ENCODE measurements at regions not wholly inside any gene's neighbourhood (a gene's known extent, or its start where the extent isn't known, plus 50 kb on each side); places are given as distances from the start of the nearest gene placed in this dataset.

- DNase-seq (ENCODE audit: low spot score): no peak
Measured at GRCh38 chr3:30069056-30069455, 537.3 kb upstream of the TGFBR2 start.

- no peak for DNase-seq (ENCODE audit: low spot score)
Measured at GRCh38 chr3:30073040-30073439, 533.4 kb upstream of the TGFBR2 start.

GRCh38 chr3:30073622-30074021 is 532.8 kb upstream of the TGFBR2 start:
- no peak for DNase-seq (ENCODE audit: low spot score)

- no peak for DNase-seq (ENCODE audit: low spot score)
Measured at GRCh38 chr3:30075514-30075913, 530.9 kb upstream of the TGFBR2 start.

- DNase-seq (ENCODE audit: low spot score): no peak
Measured at GRCh38 chr3:30076899-30077298, 529.5 kb upstream of the TGFBR2 start.

GRCh38 chr3:30077746-30078145 is 528.7 kb upstream of the TGFBR2 start:
- no peak for DNase-seq (ENCODE audit: low spot score)

- no peak for DNase-seq (ENCODE audit: low spot score)
Measured at GRCh38 chr3:30078736-30079135, 527.7 kb upstream of the TGFBR2 start.

- no peak for DNase-seq (ENCODE audit: low spot score)
Measured at GRCh38 chr3:30081904-30082303, 524.5 kb upstream of the TGFBR2 start.

GRCh38 chr3:30082652-30083051 is 523.7 kb upstream of the TGFBR2 start:
- no peak for DNase-seq (ENCODE audit: low spot score)

- no peak for DNase-seq (ENCODE audit: low spot score)
Measured at GRCh38 chr3:30083315-30083714, 523.1 kb upstream of the TGFBR2 start.

- DNase-seq (ENCODE audit: low spot score): no peak
Measured at GRCh38 chr3:30084316-30084715, 522.1 kb upstream of the TGFBR2 start.

GRCh38 chr3:30084971-30085403 is 521.4 kb upstream of the TGFBR2 start:
- no peak for DNase-seq (ENCODE audit: low spot score)

GRCh38 chr3:30085486-30085885 is 520.9 kb upstream of the TGFBR2 start:
- DNase-seq (ENCODE audit: low spot score): no peak

- no peak for DNase-seq (ENCODE audit: low spot score)
Measured at GRCh38 chr3:30091686-30092085, 514.7 kb upstream of the TGFBR2 start.

GRCh38 chr3:30097022-30097650 is 509.3 kb upstream of the TGFBR2 start:
- DNase-seq (ENCODE audit: low spot score): no peak

GRCh38 chr3:30098243-30098642 is 508.2 kb upstream of the TGFBR2 start:
- no peak for DNase-seq (ENCODE audit: low spot score)

- DNase-seq (ENCODE audit: low spot score): no peak
Measured at GRCh38 chr3:30098653-30099455, 507.5 kb upstream of the TGFBR2 start.

GRCh38 chr3:30102356-30102755 is 504.0 kb upstream of the TGFBR2 start:
- DNase-seq (ENCODE audit: low spot score): no peak

GRCh38 chr3:30103186-30103585 is 503.2 kb upstream of the TGFBR2 start:
- DNase-seq (ENCODE audit: low spot score): no peak

- no peak for DNase-seq (ENCODE audit: low spot score)
Measured at GRCh38 chr3:30107531-30107930, 498.9 kb upstream of the TGFBR2 start.

GRCh38 chr3:30112411-30112810 is 494.0 kb upstream of the TGFBR2 start:
- no peak for DNase-seq (ENCODE audit: low spot score)

- peak; percentile 82 for DNase-seq (ENCODE audit: low spot score)
Measured at GRCh38 chr3:30112902-30113484, 493.4 kb upstream of the TGFBR2 start.

- DNase-seq (ENCODE audit: low spot score): no peak
Measured at GRCh38 chr3:30113906-30114305, 492.5 kb upstream of the TGFBR2 start.
